ENCODE measurements at regions not wholly inside any gene's neighbourhood (a gene's known extent, or its start where the extent isn't known, plus 50 kb on each side); places are given as distances from the start of the nearest gene placed in this dataset.

GRCh38 chr6:142666599-142667185, 278.3 kb downstream of the HIVEP2 start:
- ChIA-PET CTCF (interaction anchor here (0.5 to 1.4 kb wide), 2 partner anchors 192 to 886 kb away, joined by 3 read pairs; no protein-coding TSS in a partner anchor), POLR2A (no interaction called here)
- TF ChIP-seq RNF2 (IDR thresholded peaks at IDR 0.05; ENCODE audit: borderline replicate concordance, low read depth) (no peak), MAZ (IDR thresholded peaks at IDR 0.05; ENCODE audit: borderline replicate concordance, low read depth, low read length) (no peak), EHF (CRISPR knock-in tag; IDR thresholded peaks at IDR 0.05) (no peak), TFCP2L1 (CRISPR knock-in tag; IDR thresholded peaks at IDR 0.05) (no peak), ZFP36 (IDR thresholded peaks at IDR 0.05; ENCODE audit: borderline replicate concordance, partially characterized antibody) (no peak), CBX2 (IDR thresholded peaks at IDR 0.05; ENCODE audit: borderline replicate concordance, low read depth) (no peak), HEYL (CRISPR knock-in tag; IDR thresholded peaks at IDR 0.05) (no peak), ELK1 (IDR thresholded peaks at IDR 0.05; ENCODE audit: low read depth, low read length) (no peak), KDM5A (IDR thresholded peaks at IDR 0.05) (no peak), FOSB (CRISPR knock-in tag; IDR thresholded peaks at IDR 0.05) (no peak), NFE2L2 (conservative IDR thresholded peaks at IDR 0.05; ENCODE audit: low read length) (no peak), MYC (IDR thresholded peaks at IDR 0.05; ENCODE audit: borderline replicate concordance, low read length) (no peak), HOXA7 (CRISPR knock-in tag; IDR thresholded peaks at IDR 0.05) (no peak), SREBF2 (IDR thresholded peaks at IDR 0.05) (no peak), FOSL2 (IDR thresholded peaks at IDR 0.05) (no peak), FOSL2 (CRISPR knock-in tag; IDR thresholded peaks at IDR 0.05) (no peak), REST (IDR thresholded peaks at IDR 0.05) (no peak), JUN (IDR thresholded peaks at IDR 0.05) (no peak), E2F6 (IDR thresholded peaks at IDR 0.05; ENCODE audit: borderline replicate concordance, low read depth) (no peak)
- WGBS (ENCODE audit: missing lambda C conversion rate): 34% methylated on average over 4 of the region's 4 CpGs
- H3K4me2 ChIP-seq: no peak overlapping the region
- FAIRE-seq: no peak
- no peaks in the 10 kb centered on the region for H3K9me3 ChIP-seq
- no peaks in the 10 kb centered on the region for H3K4me1 ChIP-seq
- no peak for DNase-seq (ENCODE audit: low read depth in 1 of 2, low spot score in 1 of 2)
- ATAC-seq: no peak
- no peak overlapping the region for H3K27ac ChIP-seq
- no peak overlapping the region for H3K4me3 ChIP-seq

- ChIA-PET CTCF (no interaction called here), POLR2A (no interaction called here)
- Histone ChIP-seq H3K9me3 (no peaks in the 10 kb centered on the region), H3K4me3 (no peak overlapping the region), H3K27ac (no peak overlapping the region), H3K4me2 (no peak overlapping the region), H3K4me1 (no peaks in the 10 kb centered on the region)
- FAIRE-seq (no peak), DNase-seq (ENCODE audit: low read depth in 1 of 2, low spot score in 1 of 2) (no peak), ATAC-seq (no peak)
- 86% methylated on average over 4 of the region's 4 CpGs for WGBS (ENCODE audit: missing lambda C conversion rate)
- TF ChIP-seq HMGXB4 (CRISPR knock-in tag; IDR thresholded peaks at IDR 0.05; ENCODE audit: borderline replicate concordance): no peak
- no peak for TF ChIP-seq GATA3 (IDR thresholded peaks at IDR 0.05; ENCODE audit: borderline replicate concordance)
- TF ChIP-seq HEYL (CRISPR knock-in tag; IDR thresholded peaks at IDR 0.05): no peak
- TF ChIP-seq NPAS2 (CRISPR knock-in tag; IDR thresholded peaks at IDR 0.05; ENCODE audit: borderline replicate concordance): no peak
- TF ChIP-seq ESRRA (IDR thresholded peaks at IDR 0.05; ENCODE audit: borderline replicate concordance, low read length): no peak
- no peak for TF ChIP-seq JUN (IDR thresholded peaks at IDR 0.05)
- TF ChIP-seq MAZ (IDR thresholded peaks at IDR 0.05; ENCODE audit: borderline replicate concordance, low read depth, low read length): no peak
- no peak for TF ChIP-seq E2F6 (IDR thresholded peaks at IDR 0.05; ENCODE audit: borderline replicate concordance, low read depth)
- TF ChIP-seq RCOR1 (IDR thresholded peaks at IDR 0.05; ENCODE audit: low read depth, low read length): no peak
- no peak for TF ChIP-seq RAD21 (conservative IDR thresholded peaks at IDR 0.05 in 1 of 2, IDR thresholded peaks at IDR 0.05 in 1 of 2)
- TF ChIP-seq ZFP36 (IDR thresholded peaks at IDR 0.05; ENCODE audit: borderline replicate concordance, partially characterized antibody): no peak
- no peak for TF ChIP-seq FOSB (CRISPR knock-in tag; IDR thresholded peaks at IDR 0.05)
- TF ChIP-seq POLR2A (IDR thresholded peaks at IDR 0.05; ENCODE audit: low read length): no peak
- TF ChIP-seq CBX8 (IDR thresholded peaks at IDR 0.05): no peak
- TF ChIP-seq EP300 (IDR thresholded peaks at IDR 0.05): no peak
These were observed 275.3 kb downstream of the HIVEP2 start for GRCh38 chr6:142669471-142670351.
